NB4 (cell line): ENCODE measurements at regions not wholly inside any gene's neighbourhood (a gene's known extent, or its start where the extent isn't known, plus 50 kb on each side); places are given as distances from the start of the nearest gene placed in this dataset.
"Not testable (repeated sequence)": the region's sequence is repeated elsewhere in the genome, so short reads cannot be mapped to it uniquely, and the experiment has no call there.

Source experiments
- DNase-seq: peaks from one replicate; pipeline ENCODE4 v3.0.0; 2010; ENCODE audit warnings: low read depth
- H3K4me3 ChIP-seq: one replicate; pipeline ENCODE4 v1.5.1; 2011; ENCODE audit warnings: mild to moderate bottlenecking, low read depth, low read length, moderate library complexity
- CTCF ChIP-seq: IDR thresholded peaks from one replicate; pipeline ENCODE4 v1.5.1; 2012; ENCODE audit warnings: low read depth, low read length
- MYC ChIP-seq: IDR thresholded peaks from 2 replicates; pipeline ENCODE4 v1.6.1; 2011; ENCODE audit warnings: low read depth, low read length
- POLR2A ChIP-seq: IDR thresholded peaks from 2 replicates; pipeline ENCODE4 v1.6.1; 2011; ENCODE audit warnings: mild to moderate bottlenecking; ENCODE audit not compliant: insufficient read length; ENCODE audit errors: extremely low read depth
- TF ChIP-seq, protein P1 (sequence below): IDR thresholded peaks from 2 replicates; pipeline ENCODE4 v1.6.1; 2011; ENCODE audit warnings: low read depth, low read length

DNA sequence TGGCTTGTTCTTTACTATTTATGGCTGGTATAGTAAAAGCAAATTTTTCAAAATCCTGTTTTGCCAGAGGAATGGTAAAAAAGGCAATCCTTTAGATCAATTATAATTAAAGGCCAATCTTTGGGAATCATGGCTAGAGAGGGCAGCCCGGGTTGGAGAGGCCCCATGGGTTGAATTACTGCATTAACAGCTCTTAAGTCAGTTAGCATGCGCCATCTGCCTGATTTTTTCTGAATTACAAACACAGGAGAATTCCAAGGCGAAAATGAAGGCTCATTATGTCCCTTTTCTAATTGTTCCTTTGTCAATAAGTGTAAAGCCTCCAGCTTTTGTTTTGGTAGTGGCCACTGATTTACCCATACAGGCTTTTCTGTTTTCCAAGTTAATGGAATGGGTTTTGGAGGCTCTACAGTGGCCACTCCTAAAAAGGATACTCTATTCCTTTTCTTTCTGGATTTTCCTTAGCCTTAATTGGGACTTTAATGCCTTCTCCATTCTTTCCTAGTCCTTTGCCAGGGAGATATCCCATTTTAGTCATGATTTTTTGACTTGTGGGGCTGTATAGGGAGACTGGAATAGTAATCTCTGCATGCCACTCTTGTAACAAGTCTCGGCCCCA, 114.9 kb upstream of the LARP1 start:
- TF ChIP-seq CTCF, result peak; percentile 27
- peak; percentile 24 for DNase-seq
- not testable (repeated sequence) for H3K4me3 ChIP-seq

- H3K4me3 ChIP-seq, DNase-seq: not testable (repeated sequence)
Observed at GRCh38 chr5:154636786-154637185, 118.4 kb upstream of the LARP1 start.

DNA sequence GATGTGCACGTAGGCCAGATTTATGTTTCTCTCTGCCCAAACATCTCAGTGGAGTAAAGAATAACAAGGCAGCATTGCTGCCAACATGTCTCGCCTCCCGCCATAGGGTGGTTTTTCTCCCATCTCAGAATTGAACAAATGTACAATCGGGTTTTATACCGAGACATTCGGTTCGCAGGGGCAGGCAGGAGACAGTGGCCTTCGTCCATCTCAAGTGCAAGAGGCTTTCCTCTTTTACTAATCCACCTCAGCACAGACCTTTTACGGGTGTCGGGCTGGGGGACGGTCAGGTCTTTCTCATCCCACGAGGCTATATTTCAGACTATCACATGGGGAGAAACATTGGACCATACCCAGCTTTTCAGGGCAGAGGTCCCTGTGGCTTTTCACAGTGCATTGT, 118.9 kb upstream of the LARP1 start:
- DNase-seq, H3K4me3 ChIP-seq: not testable (repeated sequence)

- DNase-seq, H3K4me3 ChIP-seq: not testable (repeated sequence)
Observed at GRCh38 chr5:154633744-154634143, 121.4 kb upstream of the LARP1 start.

DNA sequence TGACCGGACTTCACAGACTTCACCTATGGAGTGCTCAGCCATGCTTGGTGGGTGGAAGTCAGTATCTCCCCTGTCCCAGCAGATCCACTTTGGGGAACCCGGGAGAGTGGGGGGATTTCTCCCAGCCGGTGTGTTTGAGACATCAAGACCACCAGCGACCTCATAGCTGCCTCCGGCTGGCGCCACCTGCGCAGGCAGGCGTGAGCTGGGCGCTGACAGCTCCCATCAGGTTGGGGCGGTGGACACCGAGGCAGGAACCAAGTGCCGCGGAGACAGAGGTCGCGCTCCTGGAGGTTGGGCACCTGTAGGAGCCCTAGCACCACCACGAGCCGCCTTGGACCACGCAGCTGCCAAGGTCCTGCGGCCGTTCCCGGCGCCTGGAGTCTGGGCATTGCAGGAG, 124.0 kb upstream of the LARP1 start:
- no peak for DNase-seq
- TF ChIP-seq CTCF, result no peak
- TF ChIP-seq, protein P1, sequence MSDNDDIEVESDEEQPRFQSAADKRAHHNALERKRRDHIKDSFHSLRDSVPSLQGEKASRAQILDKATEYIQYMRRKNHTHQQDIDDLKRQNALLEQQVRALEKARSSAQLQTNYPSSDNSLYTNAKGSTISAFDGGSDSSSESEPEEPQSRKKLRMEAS, result no peak
- no peak for TF ChIP-seq MYC
- TF ChIP-seq POLR2A, result no peak
- no peak overlapping the region for H3K4me3 ChIP-seq

DNA sequence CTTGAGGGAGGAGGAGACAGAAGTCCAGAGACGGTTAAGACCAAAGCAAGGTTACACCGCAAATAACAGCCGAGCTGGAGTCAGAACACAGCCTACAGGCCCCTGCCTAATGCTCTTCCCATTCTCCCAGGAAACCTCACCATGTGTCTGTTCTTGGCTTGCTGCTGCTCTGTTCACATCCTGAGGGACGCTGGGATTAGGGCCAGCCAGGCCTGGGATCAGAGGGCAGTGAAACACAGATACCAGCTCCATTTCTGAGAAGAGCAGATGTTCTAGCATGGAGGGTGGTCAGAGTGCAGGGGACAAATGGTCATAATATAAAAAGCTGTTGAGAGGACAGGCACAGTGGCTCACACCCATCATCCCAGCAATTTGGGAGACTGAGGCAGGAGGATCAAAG, 124.8 kb upstream of the LARP1 start:
- no peak overlapping the region for H3K4me3 ChIP-seq
- TF ChIP-seq CTCF (no peak), POLR2A (no peak), MYC (no peak)
- TF ChIP-seq, protein P1, result no peak
- no peak for DNase-seq

GRCh38 chr5:154628685-154629084, 126.5 kb upstream of the LARP1 start:
- no peak for TF ChIP-seq MYC
- TF ChIP-seq, protein P1, result no peak
- no peak for TF ChIP-seq CTCF
- no peak for TF ChIP-seq POLR2A
- H3K4me3 ChIP-seq, result no peak overlapping the region
- DNase-seq, result no peak
